ENCODE measurements at regions not wholly inside any gene's neighbourhood (a gene's known extent, or its start where the extent isn't known, plus 50 kb on each side); places are given as distances from the start of the nearest gene placed in this dataset.

DNA sequence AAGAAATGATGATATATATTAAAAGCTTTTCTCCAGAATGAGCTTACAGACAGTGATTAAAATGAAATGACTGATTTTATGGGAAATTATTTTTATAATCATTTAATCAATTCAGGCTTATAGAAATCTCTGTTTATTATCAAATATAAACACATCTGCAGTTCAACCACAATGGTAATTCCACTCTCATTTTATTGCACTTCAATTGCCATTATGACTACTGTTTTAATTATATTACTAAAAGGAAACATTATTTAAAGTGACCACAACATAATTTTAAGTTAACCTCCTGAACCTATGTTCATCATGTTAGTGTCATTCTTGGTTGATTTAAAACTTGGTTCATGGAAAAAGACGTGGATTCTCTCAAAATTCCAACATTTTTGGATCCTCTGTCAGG, 536.3 kb downstream of the SLC6A15 start:
- no peak for TF ChIP-seq CTCF (conservative IDR thresholded peaks at IDR 0.05)
- Mint-ChIP-seq H3K27me3 (no peaks in the 10 kb centered on the region), H3K27ac (no peak overlapping the region), H3K9me3 (no peaks in the 10 kb centered on the region), H3K36me3 (no peaks in the 10 kb centered on the region), H3K4me3 (no peak overlapping the region), H3K4me1 (ENCODE audit: unreplicated experiment) (no peaks in the 10 kb centered on the region)
- DNase-seq (ENCODE audit: extremely low spot score, unreplicated experiment): no peak

DNA sequence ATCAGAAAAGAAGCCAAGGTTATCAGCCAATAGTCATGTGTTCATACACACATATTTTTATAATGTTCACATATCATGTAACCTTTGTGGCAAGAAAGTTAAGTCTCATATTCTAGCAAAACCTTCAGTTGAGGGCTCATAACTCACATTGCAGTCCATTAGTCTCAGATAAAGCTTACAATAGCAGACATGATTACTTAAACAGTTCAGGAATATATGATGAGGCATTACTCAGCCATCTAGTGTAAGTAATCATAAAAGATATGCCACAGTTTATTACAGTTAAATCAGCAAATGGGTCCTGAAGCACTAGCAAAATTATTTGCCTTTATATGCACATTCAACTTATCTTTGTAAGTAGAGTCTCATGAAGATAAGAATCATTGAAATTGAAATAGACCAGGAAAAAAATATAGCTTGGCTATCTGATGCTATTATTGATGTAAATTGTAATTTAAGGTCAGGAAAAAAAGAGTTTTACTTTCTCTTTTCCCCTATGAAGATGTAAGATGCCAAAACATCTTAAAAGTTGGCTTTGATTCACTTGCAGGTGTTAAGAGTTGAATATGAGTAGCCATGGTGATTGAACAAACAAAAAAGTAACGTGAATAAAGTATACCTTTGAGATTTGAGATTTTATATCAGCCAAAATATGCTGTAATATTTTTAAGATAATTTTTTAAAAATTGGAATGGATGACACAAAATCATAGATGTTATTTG, 537.0 kb downstream of the SLC6A15 start:
- H3K4me1 Mint-ChIP-seq (ENCODE audit: unreplicated experiment): no peaks in the 10 kb centered on the region
- DNase-seq (ENCODE audit: extremely low spot score, unreplicated experiment): no peak
- no peak for TF ChIP-seq CTCF (conservative IDR thresholded peaks at IDR 0.05)
- no peaks in the 10 kb centered on the region for H3K9me3 Mint-ChIP-seq
- no peak overlapping the region for H3K4me3 Mint-ChIP-seq
- no peak overlapping the region for H3K27ac Mint-ChIP-seq
- no peaks in the 10 kb centered on the region for H3K27me3 Mint-ChIP-seq
- no peaks in the 10 kb centered on the region for H3K36me3 Mint-ChIP-seq

- no peaks in the 10 kb centered on the region for H3K4me1 Mint-ChIP-seq (ENCODE audit: unreplicated experiment)
- no peaks in the 10 kb centered on the region for H3K36me3 Mint-ChIP-seq
- no peak for DNase-seq (ENCODE audit: extremely low spot score, unreplicated experiment)
- no peak overlapping the region for H3K27ac Mint-ChIP-seq
- H3K4me3 Mint-ChIP-seq: no peak overlapping the region
- no peaks in the 10 kb centered on the region for H3K27me3 Mint-ChIP-seq
- H3K9me3 Mint-ChIP-seq: no peaks in the 10 kb centered on the region
- no peak for TF ChIP-seq CTCF (conservative IDR thresholded peaks at IDR 0.05)
Observed at GRCh38 chr12:84362552-84362897, 550.1 kb downstream of the SLC6A15 start.

GRCh38 chr12:84361651-84362551, 550.7 kb downstream of the SLC6A15 start:
- DNase-seq (ENCODE audit: extremely low spot score, unreplicated experiment): no peak

GRCh38 chr12:84357314-84357713, 555.3 kb downstream of the SLC6A15 start:
- H3K9me3 Mint-ChIP-seq: no peaks in the 10 kb centered on the region
- no peaks in the 10 kb centered on the region for H3K36me3 Mint-ChIP-seq
- no peak overlapping the region for H3K4me3 Mint-ChIP-seq
- no peak for TF ChIP-seq CTCF (conservative IDR thresholded peaks at IDR 0.05)
- no peaks in the 10 kb centered on the region for H3K4me1 Mint-ChIP-seq (ENCODE audit: unreplicated experiment)
- no peaks in the 10 kb centered on the region for H3K27me3 Mint-ChIP-seq
- H3K27ac Mint-ChIP-seq: no peak overlapping the region
- no peak for DNase-seq (ENCODE audit: extremely low spot score, unreplicated experiment)

More at GRCh38 chr12:84361651-84362551, 550.7 kb downstream of the SLC6A15 start:
- H3K4me1 Mint-ChIP-seq (ENCODE audit: unreplicated experiment): no peaks in the 10 kb centered on the region
- TF ChIP-seq CTCF (conservative IDR thresholded peaks at IDR 0.05): no peak
- no peak overlapping the region for H3K27ac Mint-ChIP-seq
- H3K27me3 Mint-ChIP-seq: no peaks in the 10 kb centered on the region
- H3K4me3 Mint-ChIP-seq: no peak overlapping the region
- H3K9me3 Mint-ChIP-seq: no peaks in the 10 kb centered on the region
- H3K36me3 Mint-ChIP-seq: no peaks in the 10 kb centered on the region

Measured in type B pancreatic cell (in vitro differentiated cells).